OCI-LY7 (cell line): ENCODE measurements at regions not wholly inside any gene's neighbourhood (a gene's known extent, or its start where the extent isn't known, plus 50 kb on each side); places are given as distances from the start of the nearest gene placed in this dataset.

ENCODE experiments used
- BruUV-seq: library from RNA; stranded (reverse); fragments of 400-500 nt; replicated peaks from 2 replicates; lab custom pipeline; 2021; lab: Mats Ljungman, UMichigan
- CTCF ChIA-PET: fragments of 300-600 bp; sonication (Branson Sonifier 250); formaldehyde crosslinking; loops from one replicate; lab custom pipeline; 2022; ENCODE audit warnings: antibody characterized with exemption; ENCODE audit not compliant: unreplicated experiment; lab: Charles Lee
- POLR2A ChIA-PET: fragments of 300-600 bp; sonication (Branson Sonifier 250); formaldehyde crosslinking; loops from one replicate; lab custom pipeline; 2022; ENCODE audit warnings: antibody characterized with exemption; lab: Charles Lee
- DNase-seq: peaks from one replicate; pipeline ENCODE4 v3.0.0-alpha.2; 2015; ENCODE audit warnings: low spot score
- H2AFZ ChIP-seq: fragments of 200-600 bp; sonication (generic), shearing (Covaris generic); 2 replicates; pipeline ENCODE4 v1.6.1; 2014; ENCODE audit warnings: mild to moderate bottlenecking, antibody characterized with exemption, low read length, moderate library complexity
- H3K27ac ChIP-seq: fragments of 200-600 bp; sonication (generic); 2 replicates; pipeline ENCODE4 v1.5.1; 2014; ENCODE audit warnings: mixed run types, low read depth, mild to moderate bottlenecking, moderate library complexity, low read length, inconsistent platforms; ENCODE audit not compliant: poor library complexity, severe bottlenecking
- H3K36me3 ChIP-seq: fragments of 200-600 bp; sonication (generic); 2 replicates; pipeline ENCODE4 v1.6.1; 2014; ENCODE audit warnings: mild to moderate bottlenecking, antibody characterized with exemption, low read length, moderate library complexity, mixed read lengths; ENCODE audit not compliant: insufficient read depth
- H3K4me1 ChIP-seq: fragments of 200-600 bp; sonication (generic); 2 replicates; pipeline ENCODE4 v1.5.1; 2014; ENCODE audit warnings: mild to moderate bottlenecking, low read length; ENCODE audit not compliant: insufficient read depth, poor library complexity, severe bottlenecking
- H3K4me2 ChIP-seq: fragments of 200-600 bp; sonication (generic); 2 replicates; pipeline ENCODE4 v1.6.1; 2014; ENCODE audit warnings: mild to moderate bottlenecking, low read length
- H3K4me3 ChIP-seq: fragments of 200-600 bp; sonication (generic); 2 replicates; pipeline ENCODE4 v1.5.1; 2014; ENCODE audit warnings: mild to moderate bottlenecking, low read depth, low read length; ENCODE audit not compliant: poor library complexity, severe bottlenecking
- H3K79me2 ChIP-seq: fragments of 200-600 bp; sonication (generic); 2 replicates; pipeline ENCODE4 v1.6.1; 2016; ENCODE audit warnings: low read depth, mild to moderate bottlenecking, low read length, moderate library complexity, mixed read lengths; ENCODE audit not compliant: insufficient read depth
- H3K9me2 ChIP-seq: fragments of 200-600 bp; sonication (generic); 2 replicates; pipeline ENCODE4 v1.6.1; 2016; ENCODE audit warnings: mild to moderate bottlenecking, low read length, mixed read lengths; ENCODE audit not compliant: insufficient read depth
- H3K9me3 ChIP-seq: fragments of 200-600 bp; sonication (generic); 2 replicates; pipeline ENCODE4 v1.6.1; 2014; ENCODE audit warnings: mild to moderate bottlenecking, mixed run types, low read length, mixed read lengths
- H4K20me1 ChIP-seq: fragments of 200-600 bp; sonication (generic); 2 replicates; pipeline ENCODE4 v1.6.1; 2014; ENCODE audit warnings: mild to moderate bottlenecking, antibody characterized with exemption, low read length, moderate library complexity, mixed read lengths; ENCODE audit not compliant: insufficient read depth
- CTCF ChIP-seq: fragments of 200-600 bp; sonication (generic); conservative IDR thresholded peaks from 2 replicates; pipeline ENCODE4 v1.5.1; 2014; ENCODE audit warnings: mild to moderate bottlenecking, antibody characterized with exemption, low read length, moderate library complexity, mixed read lengths
- EZH2phosphoT487 ChIP-seq: fragments of 200-600 bp; sonication (generic); IDR thresholded peaks from 2 replicates; pipeline ENCODE4 v1.6.1; 2018; ENCODE audit warnings: low read depth, borderline replicate concordance, mild to moderate bottlenecking, mixed run types, antibody characterized with exemption, low read length, moderate library complexity, mixed read lengths
- intact Hi-C: fragments of 100-400 bp; cut with micrococcal nuclease; formaldehyde crosslinking; loops from one replicate; pipeline ENCODE4 v1.10.0; 2022; ENCODE audit not compliant: unreplicated experiment

- no peak overlapping the region for H2AFZ ChIP-seq
- DNase-seq = no peak
- POLR2A ChIA-PET = interaction anchor here (0.9 to 1.0 kb wide), 2 partner anchors 10 kb away, joined by 3 read pairs; no protein-coding TSS in a partner anchor
- intact Hi-C loops = no loop called here
- no peak overlapping the region for H3K27ac ChIP-seq
- CTCF ChIA-PET = no interaction called here
- no peaks in the 10 kb centered on the region for H3K4me1 ChIP-seq
- H3K9me3 ChIP-seq = no peaks in the 10 kb centered on the region
- no peaks in the 10 kb centered on the region for H3K9me2 ChIP-seq
- H4K20me1 ChIP-seq = no peaks in the 10 kb centered on the region
- H3K36me3 ChIP-seq = no peaks in the 10 kb centered on the region
- H3K4me3 ChIP-seq = no peak overlapping the region
- H3K79me2 ChIP-seq = no peaks in the 10 kb centered on the region
- no peak overlapping the region for H3K4me2 ChIP-seq
- BruUV-seq = no TSS peak
- TF ChIP-seq EZH2phosphoT487 = no peak
- peak; percentile 37; the same call in 1 of the 2 replicates for TF ChIP-seq CTCF
Observed at GRCh38 chr21:25360593-25360992, 246.7 kb downstream of the MRPL39 start.

- no peak overlapping the region for H2AFZ ChIP-seq
- no peaks in the 10 kb centered on the region for H4K20me1 ChIP-seq
- no peaks in the 10 kb centered on the region for H3K36me3 ChIP-seq
- ChIA-PET POLR2A (interaction anchor here (1.0 kb wide), 1 partner anchor 9 kb away, joined by 3 read pairs; no protein-coding TSS in a partner anchor), CTCF (no interaction called here)
- no peak overlapping the region for H3K27ac ChIP-seq
- H3K4me1 ChIP-seq = no peaks in the 10 kb centered on the region
- no TSS peak for BruUV-seq
- H3K9me3 ChIP-seq = no peaks in the 10 kb centered on the region
- intact Hi-C loops = no loop called here
- H3K4me3 ChIP-seq = no peak overlapping the region
- no peak overlapping the region for H3K4me2 ChIP-seq
- H3K9me2 ChIP-seq = no peaks in the 10 kb centered on the region
- no peaks in the 10 kb centered on the region for H3K79me2 ChIP-seq
- no peak for TF ChIP-seq EZH2phosphoT487
- TF ChIP-seq CTCF = no peak
- DNase-seq = no peak
Observed at GRCh38 chr21:25359724-25360123, 247.6 kb downstream of the MRPL39 start.

GRCh38 chr21:25350056-25350455, 257.2 kb downstream of the MRPL39 start:
- Histone ChIP-seq H4K20me1 (no peaks in the 10 kb centered on the region), H3K79me2 (no peaks in the 10 kb centered on the region), H3K27ac (no peak overlapping the region), H3K9me3 (no peaks in the 10 kb centered on the region), H3K4me3 (no peak overlapping the region), H3K4me2 (no peak overlapping the region), H3K4me1 (no peaks in the 10 kb centered on the region), H2AFZ (no peak overlapping the region), H3K9me2 (no peaks in the 10 kb centered on the region), H3K36me3 (no peaks in the 10 kb centered on the region)
- POLR2A ChIA-PET = no interaction called here
- DNase-seq = no peak
- peak; percentile 58 for TF ChIP-seq CTCF
- TF ChIP-seq EZH2phosphoT487 = no peak
- no TSS peak for BruUV-seq
- intact Hi-C loops = no loop called here
- CTCF ChIA-PET = no interaction called here
